ENCODE measurements at regions not wholly inside any gene's neighbourhood (a gene's known extent, or its start where the extent isn't known, plus 50 kb on each side); places are given as distances from the start of the nearest gene placed in this dataset.

- Histone ChIP-seq H2AFZ (replicated peaks; ENCODE audit: low read length, poor library complexity) (no peak overlapping the region), H3K9me1 (ENCODE audit: insufficient read depth, low read length) (no peaks in the 10 kb centered on the region), H3K9me3 (ENCODE audit: control insufficient read depth, insufficient read depth, low read length) (no peaks in the 10 kb centered on the region; the same call in 1 of the 2 replicates), H2BK120ac (ENCODE audit: low read depth, low read length) (no peak overlapping the region), H2BK20ac (ENCODE audit: low read depth, low read length) (no peak overlapping the region), H3K4me1 (ENCODE audit: control insufficient read depth, insufficient read depth, low read length) (no peaks in the 10 kb centered on the region), H3K4ac (ENCODE audit: low read depth, low read length) (no peak overlapping the region), H3K4me3 (ENCODE audit: insufficient read depth, low read depth, low read length) (no peak overlapping the region), H4K91ac (ENCODE audit: insufficient read depth, low read depth, low read length) (no peak overlapping the region), H2BK15ac (ENCODE audit: low read depth, low read length) (no peak overlapping the region), H3K36me3 (ENCODE audit: control insufficient read depth, insufficient read depth, low read length) (no peaks in the 10 kb centered on the region), H3K23ac (ENCODE audit: low read depth, low read length) (no peak overlapping the region), H3K27ac (ENCODE audit: insufficient read depth, low read length) (no peak overlapping the region), H4K8ac (ENCODE audit: low read depth in 2 of 2, low read length in 2 of 2) (no peak overlapping the region), H4K5ac (ENCODE audit: low read depth, low read length) (no peak overlapping the region), H3K56ac (ENCODE audit: extremely low read depth, insufficient read depth, low read length) (no peak overlapping the region), H3K18ac (ENCODE audit: low read depth, low read length) (no peak overlapping the region), H3K4me2 (ENCODE audit: low read depth, low read length) (no peak overlapping the region), H3K14ac (replicated peaks; ENCODE audit: low read depth, low read length) (no peak overlapping the region), H3K9ac (ENCODE audit: low read depth, low read length) (no peak overlapping the region), H3K27me3 (ENCODE audit: control insufficient read depth, insufficient read depth, low read length) (no peaks in the 10 kb centered on the region), H4K20me1 (ENCODE audit: insufficient read depth, low read length) (no peaks in the 10 kb centered on the region), H2AK5ac (ENCODE audit: low read depth, low read length) (no peak overlapping the region), H2AK9ac (replicated peaks; ENCODE audit: low read depth, low read length, poor library complexity) (no peak overlapping the region), H2BK5ac (ENCODE audit: low read depth, low read length, poor library complexity, severe bottlenecking) (no peak overlapping the region), H3K79me1 (ENCODE audit: low read depth in 1 of 2, low read length in 2 of 2) (no peaks in the 10 kb centered on the region)
- intact Hi-C loops (cut with micrococcal nuclease) = no loop called here
- no TSS peak for BruUV-seq (replicated peaks)
- ATAC-seq (ENCODE audit: low read depth) (no peak), DNase-seq (no peak)
- ChIA-PET POLR2A (ENCODE audit: unreplicated experiment) (no interaction called here), CTCF (no interaction called here)
- dilution Hi-C loops (cut with HindIII; ENCODE audit: low sequenced_read_pairs, unreplicated experiment) = no loop called here
- TF ChIP-seq CHD1 (IDR thresholded peaks at IDR 0.05; ENCODE audit: low read depth, low read length) (no peak), MXI1 (IDR thresholded peaks at IDR 0.05; ENCODE audit: borderline replicate concordance, low read depth, low read length) (no peak), MAZ (IDR thresholded peaks at IDR 0.05; ENCODE audit: borderline replicate concordance, low read depth, low read length) (no peak), POLR2A (IDR thresholded peaks at IDR 0.05; ENCODE audit: low read depth, low read length) (no peak), BHLHE40 (IDR thresholded peaks at IDR 0.05; ENCODE audit: low read depth, low read length) (no peak), MAFK (IDR thresholded peaks at IDR 0.05; ENCODE audit: low read depth, low read length) (no peak), RFX5 (IDR thresholded peaks at IDR 0.05; ENCODE audit: low read depth, low read length) (no peak), CEBPB (IDR thresholded peaks at IDR 0.05; ENCODE audit: low read depth, low read length) (no peak), FOS (IDR thresholded peaks at IDR 0.05; ENCODE audit: low read depth, low read length) (no peak), SMC3 (IDR thresholded peaks at IDR 0.05; ENCODE audit: low read depth, low read length) (no peak), NFE2L2 (IDR thresholded peaks at IDR 0.05; ENCODE audit: low read depth, low read length) (no peak)
- TF ChIP-seq, protein P1, sequence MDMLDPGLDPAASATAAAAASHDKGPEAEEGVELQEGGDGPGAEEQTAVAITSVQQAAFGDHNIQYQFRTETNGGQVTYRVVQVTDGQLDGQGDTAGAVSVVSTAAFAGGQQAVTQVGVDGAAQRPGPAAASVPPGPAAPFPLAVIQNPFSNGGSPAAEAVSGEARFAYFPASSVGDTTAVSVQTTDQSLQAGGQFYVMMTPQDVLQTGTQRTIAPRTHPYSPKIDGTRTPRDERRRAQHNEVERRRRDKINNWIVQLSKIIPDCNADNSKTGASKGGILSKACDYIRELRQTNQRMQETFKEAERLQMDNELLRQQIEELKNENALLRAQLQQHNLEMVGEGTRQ (IDR thresholded peaks at IDR 0.05; ENCODE audit: low read depth, low read length) = no peak
- in situ Hi-C loops (cut with MboI; ENCODE audit: low sequenced_read_pairs) = no loop called here
- no CpG with 5 or more reads among the region's 4 CpGs for WGBS, 2 experiments (ENCODE audit: extremely low coverage in 2 of 2, insufficient read length in 1 of 2)
Observed at GRCh38 chr2:164190700-164191099, 430.6 kb downstream of the GRB14 start.

All from IMR-90 (cell line).